GM12892 (cell line): ENCODE measurements at regions not wholly inside any gene's neighbourhood (a gene's known extent, or its start where the extent isn't known, plus 50 kb on each side); places are given as distances from the start of the nearest gene placed in this dataset.

ENCODE experiments used
- POLR2A ChIP-seq: IDR thresholded peaks from 2 replicates; pipeline ENCODE4 v1.6.1; 2011; ENCODE audit warnings: low read depth, low read length, control low read depth
- POLR2AphosphoS5 ChIP-seq: IDR thresholded peaks from 2 replicates; pipeline ENCODE4 v1.6.1; 2011; ENCODE audit warnings: low read depth, low read length, control low read depth
- TAF1 ChIP-seq: IDR thresholded peaks from 2 replicates; pipeline ENCODE4 v1.6.1; 2011; ENCODE audit warnings: low read depth, mild to moderate bottlenecking, control low read depth, low read length, borderline replicate concordance

DNA sequence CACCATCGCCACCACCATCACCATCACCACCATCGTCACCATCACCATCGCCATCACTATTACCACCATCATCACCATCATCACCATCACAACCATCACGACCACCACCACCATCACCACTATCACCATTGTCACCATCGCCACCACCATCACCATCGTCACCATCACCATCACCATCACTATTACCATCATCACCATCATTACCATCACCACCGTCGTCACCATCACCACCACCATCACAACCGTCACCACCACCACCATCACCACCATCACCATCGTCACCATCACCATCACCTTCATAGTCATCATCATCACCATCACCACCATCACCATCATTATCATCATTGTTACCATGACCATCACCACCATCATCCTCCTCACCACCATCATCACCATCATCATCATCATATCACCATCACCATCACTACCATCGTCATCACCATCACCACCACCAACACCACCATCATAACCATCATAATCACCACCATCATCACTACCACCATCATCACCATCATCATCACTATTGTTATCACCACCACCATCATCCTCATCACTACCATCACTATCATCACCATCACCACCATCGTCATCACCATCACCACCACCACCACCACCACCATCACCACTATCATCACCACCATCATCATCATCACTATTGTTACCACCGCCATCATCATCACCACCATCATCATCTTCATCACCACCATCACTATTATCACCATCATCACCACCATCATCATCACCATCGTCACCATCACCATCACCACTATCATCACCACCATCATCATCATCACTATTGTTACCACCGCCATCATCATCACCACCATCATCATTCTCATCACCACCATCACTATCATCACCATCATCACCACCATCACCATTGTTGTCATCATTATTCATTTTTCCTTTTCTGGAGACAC lies 51.5 kb upstream of the ZNF469 start:
- TF ChIP-seq POLR2A (no peak), TAF1 (no peak), POLR2AphosphoS5 (no peak)
